ENCODE measurements at regions not wholly inside any gene's neighbourhood (a gene's known extent, or its start where the extent isn't known, plus 50 kb on each side); places are given as distances from the start of the nearest gene placed in this dataset.
A peak's percentile ranks its signal among the peaks of the same experiment; 100 is the strongest.

GRCh38 chr6:2426561-2427340, 181.3 kb upstream of the GMDS start:
- H3K4me1 Mint-ChIP-seq = no peaks in the 10 kb centered on the region
- H3K4me3 Mint-ChIP-seq = no peak overlapping the region
- no peaks in the 10 kb centered on the region for H3K27me3 Mint-ChIP-seq
- peaks cover 6% of the 10 kb centered on the region for H3K36me3 Mint-ChIP-seq
- no peaks in the 10 kb centered on the region for H3K9me3 Mint-ChIP-seq
- no peak overlapping the region for H3K27ac Mint-ChIP-seq

DNA sequence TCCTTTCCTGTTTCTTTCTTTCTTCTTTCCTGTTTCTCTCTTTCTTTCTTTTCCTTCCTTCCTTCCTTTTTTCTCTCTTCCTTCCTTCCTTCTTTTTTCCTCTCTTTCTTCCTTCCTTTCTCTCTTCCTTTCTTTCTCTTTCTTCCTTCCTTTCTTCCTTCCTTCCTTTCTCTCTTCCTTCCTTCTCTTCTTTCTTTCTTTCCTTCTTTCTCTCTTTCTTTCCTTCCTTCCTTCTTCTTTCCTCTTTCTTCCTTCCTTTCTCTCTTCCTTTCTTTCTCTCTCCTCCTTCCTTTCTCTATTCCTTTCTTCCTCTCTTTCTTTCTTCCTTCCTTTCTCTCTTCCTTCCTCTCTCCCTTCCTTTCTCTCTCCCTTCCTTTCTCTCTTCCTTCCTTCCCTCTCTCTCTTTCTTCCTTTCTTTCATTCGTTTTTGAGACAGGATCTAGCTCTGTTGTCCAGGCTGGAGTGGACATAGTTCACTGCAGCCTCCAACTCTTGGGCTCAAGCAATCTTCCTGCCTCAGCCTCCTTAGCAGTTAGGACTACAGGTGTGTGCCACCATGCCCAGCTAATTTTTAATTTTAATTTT, 170.8 kb upstream of the GMDS start:
- no peaks in the 10 kb centered on the region for H3K27me3 Mint-ChIP-seq
- no peaks in the 10 kb centered on the region for H3K9me3 Mint-ChIP-seq

GRCh38 chr6:2414885-2415547, 169.6 kb upstream of the GMDS start:
- Mint-ChIP-seq H3K27me3 (no peaks in the 10 kb centered on the region), H3K9me3 (no peaks in the 10 kb centered on the region), H3K36me3 (peaks cover 3% of the 10 kb centered on the region), H3K27ac (no peak overlapping the region), H3K4me3 (no peak overlapping the region), H3K4me1 (no peaks in the 10 kb centered on the region)

More for the DNA sequence above, 170.8 kb upstream of the GMDS start:
- Mint-ChIP-seq H3K27ac (no peak overlapping the region), H3K36me3 (peaks cover 3% of the 10 kb centered on the region), H3K4me1 (no peaks in the 10 kb centered on the region), H3K4me3 (no peak overlapping the region)

DNA sequence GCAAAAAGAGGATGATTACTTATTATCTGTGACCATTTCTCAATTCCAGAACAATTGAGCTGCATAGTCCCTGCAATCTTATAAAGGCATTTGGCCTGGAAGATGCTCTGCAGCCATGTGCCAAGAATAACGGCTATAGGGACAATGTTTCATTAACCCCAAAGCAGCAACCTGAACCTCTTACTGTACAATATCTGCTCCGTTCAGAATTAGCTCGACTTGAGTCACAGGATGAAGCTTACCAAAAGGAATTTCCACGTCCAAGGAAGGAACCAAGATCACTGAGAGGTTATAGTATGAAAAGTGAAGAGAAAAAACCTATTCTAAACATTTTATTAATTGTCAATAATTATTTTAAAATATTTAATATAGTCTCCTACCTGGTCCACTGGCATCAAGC, 167.3 kb upstream of the GMDS start:
- H3K36me3 Mint-ChIP-seq = peaks cover 3% of the 10 kb centered on the region
- no peaks in the 10 kb centered on the region for H3K9me3 Mint-ChIP-seq
- H3K27me3 Mint-ChIP-seq = no peaks in the 10 kb centered on the region
- H3K4me3 Mint-ChIP-seq = no peak overlapping the region
- H3K4me1 Mint-ChIP-seq = no peaks in the 10 kb centered on the region
- H3K27ac Mint-ChIP-seq = no peak overlapping the region

GRCh38 chr6:2410656-2411380, 165.4 kb upstream of the GMDS start:
- Mint-ChIP-seq H3K36me3 (peaks cover 4% of the 10 kb centered on the region), H3K4me3 (no peak overlapping the region), H3K4me1 (no peaks in the 10 kb centered on the region), H3K9me3 (no peaks in the 10 kb centered on the region), H3K27me3 (no peaks in the 10 kb centered on the region), H3K27ac (no peak overlapping the region)

DNA sequence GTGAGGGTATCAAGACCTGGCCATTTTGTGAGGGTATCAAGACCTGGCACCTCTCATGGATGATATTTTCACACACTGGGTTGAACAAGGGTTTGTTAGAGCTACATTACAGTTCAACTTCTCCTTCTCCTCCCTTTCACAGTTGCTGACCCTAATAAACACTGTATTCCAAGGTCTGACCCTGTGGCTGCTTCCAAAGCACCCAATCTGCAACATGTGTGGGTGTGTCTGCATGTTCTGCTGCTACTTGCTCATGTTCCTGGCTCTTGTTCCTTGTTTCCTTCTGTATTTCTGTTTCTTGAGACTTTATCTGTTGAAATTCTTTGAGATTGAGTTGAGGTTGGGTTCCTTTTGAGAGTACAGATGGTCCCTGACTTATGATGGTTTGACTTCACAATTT, 162.1 kb upstream of the GMDS start:
- Mint-ChIP-seq H3K27ac (no peak overlapping the region), H3K27me3 (no peaks in the 10 kb centered on the region), H3K36me3 (peaks cover 5% of the 10 kb centered on the region), H3K4me3 (no peak overlapping the region), H3K9me3 (no peaks in the 10 kb centered on the region), H3K4me1 (no peaks in the 10 kb centered on the region)

GRCh38 chr6:2404211-2404929, 159.0 kb upstream of the GMDS start:
- H3K27ac Mint-ChIP-seq = no peak overlapping the region
- H3K36me3 Mint-ChIP-seq = peaks cover 18% of the 10 kb centered on the region
- no peaks in the 10 kb centered on the region for H3K4me1 Mint-ChIP-seq
- H3K9me3 Mint-ChIP-seq = no peaks in the 10 kb centered on the region
- no peak overlapping the region for H3K4me3 Mint-ChIP-seq
- no peaks in the 10 kb centered on the region for H3K27me3 Mint-ChIP-seq

DNA sequence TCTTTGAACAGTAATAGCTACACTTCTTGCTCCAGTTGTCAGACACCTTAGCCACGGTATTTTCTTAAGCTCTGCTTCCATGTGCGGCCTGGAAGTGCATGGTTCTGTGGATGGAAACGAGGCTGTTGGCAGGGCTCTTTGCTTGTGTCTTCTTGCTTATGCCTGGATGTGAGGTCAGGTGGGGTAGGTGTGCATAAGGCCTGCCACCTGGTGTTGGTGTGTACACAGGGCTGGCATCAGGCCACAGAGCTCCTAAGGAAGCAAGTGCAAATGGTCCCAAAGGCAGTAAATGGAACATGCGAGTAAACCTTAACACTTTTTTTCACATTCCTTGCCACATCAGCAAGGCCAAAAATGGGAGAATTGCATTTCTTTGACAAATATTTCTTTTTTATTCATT, 158.1 kb upstream of the GMDS start:
- Mint-ChIP-seq H3K27me3 (no peaks in the 10 kb centered on the region), H3K4me1 (no peaks in the 10 kb centered on the region), H3K27ac (no peak overlapping the region), H3K36me3 (peaks cover 22% of the 10 kb centered on the region), H3K4me3 (no peak overlapping the region), H3K9me3 (no peaks in the 10 kb centered on the region)

DNA sequence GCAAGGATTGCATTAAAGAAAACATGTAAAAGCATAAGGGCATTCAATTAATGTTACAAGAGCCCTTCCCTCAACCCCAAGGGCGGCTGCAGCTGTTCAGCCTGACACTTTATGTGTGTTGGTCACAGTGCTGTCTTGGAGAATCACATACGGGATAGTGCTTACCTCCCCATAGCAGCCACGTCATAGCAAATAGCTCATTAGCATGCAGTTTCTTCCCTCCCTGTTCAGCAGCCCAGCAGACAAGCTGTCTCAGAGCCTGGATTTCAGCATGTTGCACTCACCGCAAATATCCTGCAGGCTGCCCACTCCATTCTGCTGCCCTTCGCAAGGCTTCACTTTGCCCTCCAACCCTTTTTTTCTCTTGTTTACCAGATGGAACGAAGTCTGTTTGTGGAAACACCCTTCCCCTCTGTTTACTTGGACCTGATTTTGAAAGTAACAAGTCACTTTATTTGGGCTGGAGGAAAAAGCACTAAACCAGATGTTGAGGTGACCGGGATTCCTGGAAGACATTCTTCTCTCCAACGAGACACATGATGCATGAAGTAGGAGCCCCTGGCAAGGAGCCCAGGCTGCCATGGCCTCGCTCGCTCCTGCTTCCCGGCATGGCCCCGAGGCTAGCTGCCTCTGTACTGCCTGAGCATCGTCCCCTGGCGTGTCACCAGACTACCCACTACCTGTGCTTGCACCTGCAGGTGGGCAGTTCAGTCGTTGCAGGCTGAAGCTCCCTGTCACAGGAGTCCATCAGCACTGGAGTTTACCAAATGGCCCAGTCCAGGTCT, 151.6 kb upstream of the GMDS start:
- no peaks in the 10 kb centered on the region for H3K27me3 Mint-ChIP-seq
- no peaks in the 10 kb centered on the region for H3K9me3 Mint-ChIP-seq
- no peak overlapping the region for H3K27ac Mint-ChIP-seq
- peaks cover 22% of the 10 kb centered on the region for H3K36me3 Mint-ChIP-seq
- no peak overlapping the region for H3K4me3 Mint-ChIP-seq
- H3K4me1 Mint-ChIP-seq = no peaks in the 10 kb centered on the region

DNA sequence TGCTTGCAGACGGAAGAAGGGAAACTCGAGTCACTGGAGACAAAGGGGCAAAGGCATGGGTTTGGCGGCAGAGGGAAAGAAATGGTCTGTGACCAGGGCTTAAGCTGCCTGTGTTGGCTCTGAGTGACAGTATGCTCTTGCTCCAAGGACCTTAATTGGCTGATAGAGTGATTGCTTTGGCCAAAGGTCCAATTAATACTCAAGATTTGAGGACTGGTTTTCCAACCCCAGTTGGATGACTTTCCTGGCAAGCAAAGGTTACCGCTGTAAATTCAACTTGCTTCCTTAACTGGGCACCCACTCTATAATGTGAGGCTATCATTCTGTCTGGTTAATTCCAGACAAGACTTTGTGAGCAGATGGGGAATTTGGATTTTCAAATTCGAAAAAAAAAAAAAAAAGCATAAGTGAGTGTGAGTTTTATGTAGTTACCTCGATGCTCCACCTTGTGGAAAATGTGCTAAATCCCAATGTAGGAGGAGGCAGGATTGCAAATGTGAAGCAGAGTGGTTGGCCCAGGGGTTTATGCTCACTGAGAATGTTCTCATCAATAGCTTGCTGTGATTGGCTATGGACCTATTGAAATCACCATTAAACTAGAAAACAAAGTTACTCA, 150.7 kb upstream of the GMDS start:
- H3K36me3 Mint-ChIP-seq = peaks cover 18% of the 10 kb centered on the region

GRCh38 chr6:2388554-2389324, 143.3 kb upstream of the GMDS start:
- no peak overlapping the region for H3K4me3 Mint-ChIP-seq
- no peaks in the 10 kb centered on the region for H3K9me3 Mint-ChIP-seq
- peaks cover 4% of the 10 kb centered on the region for H3K36me3 Mint-ChIP-seq
- no peaks in the 10 kb centered on the region for H3K4me1 Mint-ChIP-seq
- H3K27me3 Mint-ChIP-seq = no peaks in the 10 kb centered on the region
- H3K27ac Mint-ChIP-seq = no peak overlapping the region

More for the DNA sequence above, 150.7 kb upstream of the GMDS start:
- Mint-ChIP-seq H3K4me1 (no peaks in the 10 kb centered on the region), H3K9me3 (no peaks in the 10 kb centered on the region), H3K27ac (no peak overlapping the region), H3K4me3 (no peak overlapping the region), H3K27me3 (no peaks in the 10 kb centered on the region)

- H3K27ac Mint-ChIP-seq = peak overlapping the region; percentile 73
- H3K27me3 Mint-ChIP-seq = no peaks in the 10 kb centered on the region
- no peak overlapping the region for H3K4me3 Mint-ChIP-seq
Measured at GRCh38 chr6:2387445-2387844, 142.0 kb upstream of the GMDS start.

GRCh38 chr6:2385471-2385983, 140.1 kb upstream of the GMDS start:
- Mint-ChIP-seq H3K27ac (no peak overlapping the region), H3K27me3 (no peaks in the 10 kb centered on the region), H3K9me3 (no peaks in the 10 kb centered on the region), H3K4me3 (no peak overlapping the region), H3K36me3 (peaks cover 4% of the 10 kb centered on the region), H3K4me1 (no peaks in the 10 kb centered on the region)

More at GRCh38 chr6:2387445-2387844, 142.0 kb upstream of the GMDS start:
- no peaks in the 10 kb centered on the region for H3K9me3 Mint-ChIP-seq
- H3K36me3 Mint-ChIP-seq = peaks cover 4% of the 10 kb centered on the region
- no peaks in the 10 kb centered on the region for H3K4me1 Mint-ChIP-seq

Data from activated naive CD4-positive, alpha-beta T cell treated with anti-CD3 and anti-CD28 coated beads, Interleukin-2, amount 50 U/mL, for 24 hours (primary cell).